ENCODE measurements at regions not wholly inside any gene's neighbourhood (a gene's known extent, or its start where the extent isn't known, plus 50 kb on each side); places are given as distances from the start of the nearest gene placed in this dataset.

- H3K4me3 ChIP-seq (ENCODE audit: low read depth, low read length), result no peak overlapping the region
- H3K27ac ChIP-seq, result no peak overlapping the region
- H3K4me2 ChIP-seq (ENCODE audit: low read length), result no peak overlapping the region
- H3K9ac ChIP-seq, result no peak overlapping the region
- no peaks in the 10 kb centered on the region for H3K4me1 ChIP-seq
- no peaks in the 10 kb centered on the region for H3K36me3 ChIP-seq (ENCODE audit: control insufficient read depth, insufficient read depth, low read length)
- H3K79me2 ChIP-seq, result no peaks in the 10 kb centered on the region
- H2AFZ ChIP-seq, result no peak overlapping the region
- no peaks in the 10 kb centered on the region for H3K27me3 ChIP-seq (ENCODE audit: control insufficient read depth, insufficient read depth, low read length)
- TF ChIP-seq CTCF (IDR thresholded peaks at IDR 0.05), result no peak
- no peaks in the 10 kb centered on the region for H3K9me3 ChIP-seq (ENCODE audit: control insufficient read depth, low read length)
Measured at GRCh38 chr19:30136611-30137195, 194.7 kb downstream of the URI1 start.

GRCh38 chr19:30137747-30138146, 195.7 kb downstream of the URI1 start:
- no peak overlapping the region for H3K4me3 ChIP-seq (ENCODE audit: low read depth, low read length)
- no peak overlapping the region for H3K4me2 ChIP-seq (ENCODE audit: low read length)
- H3K4me1 ChIP-seq, result no peaks in the 10 kb centered on the region
- TF ChIP-seq CTCF (IDR thresholded peaks at IDR 0.05), result no peak
- no peak overlapping the region for H3K9ac ChIP-seq
- H3K79me2 ChIP-seq, result no peaks in the 10 kb centered on the region
- no peaks in the 10 kb centered on the region for H3K27me3 ChIP-seq (ENCODE audit: control insufficient read depth, insufficient read depth, low read length)
- no peaks in the 10 kb centered on the region for H3K9me3 ChIP-seq (ENCODE audit: control insufficient read depth, low read length)
- H3K36me3 ChIP-seq (ENCODE audit: control insufficient read depth, insufficient read depth, low read length), result no peaks in the 10 kb centered on the region
- no peak overlapping the region for H3K27ac ChIP-seq
- H2AFZ ChIP-seq, result no peak overlapping the region

GRCh38 chr19:30144242-30144758, 202.3 kb downstream of the URI1 start:
- H3K79me2 ChIP-seq, result no peaks in the 10 kb centered on the region
- H3K36me3 ChIP-seq (ENCODE audit: control insufficient read depth, insufficient read depth, low read length), result no peaks in the 10 kb centered on the region
- no peaks in the 10 kb centered on the region for H3K4me1 ChIP-seq
- no peak overlapping the region for H3K4me3 ChIP-seq (ENCODE audit: low read depth, low read length)
- H3K4me2 ChIP-seq (ENCODE audit: low read length), result no peak overlapping the region
- no peaks in the 10 kb centered on the region for H3K9me3 ChIP-seq (ENCODE audit: control insufficient read depth, low read length)
- no peak overlapping the region for H2AFZ ChIP-seq
- H3K9ac ChIP-seq, result no peak overlapping the region
- TF ChIP-seq CTCF (IDR thresholded peaks at IDR 0.05), result no peak
- no peak overlapping the region for H3K27ac ChIP-seq
- no peaks in the 10 kb centered on the region for H3K27me3 ChIP-seq (ENCODE audit: control insufficient read depth, insufficient read depth, low read length)

GRCh38 chr19:30144802-30145201, 202.8 kb downstream of the URI1 start:
- H3K27me3 ChIP-seq (ENCODE audit: control insufficient read depth, insufficient read depth, low read length), result no peaks in the 10 kb centered on the region
- H3K79me2 ChIP-seq, result no peaks in the 10 kb centered on the region
- no peak overlapping the region for H2AFZ ChIP-seq
- H3K9me3 ChIP-seq (ENCODE audit: control insufficient read depth, low read length), result no peaks in the 10 kb centered on the region
- no peaks in the 10 kb centered on the region for H3K36me3 ChIP-seq (ENCODE audit: control insufficient read depth, insufficient read depth, low read length)
- no peak overlapping the region for H3K4me3 ChIP-seq (ENCODE audit: low read depth, low read length)
- TF ChIP-seq CTCF (IDR thresholded peaks at IDR 0.05), result no peak
- H3K27ac ChIP-seq, result no peak overlapping the region
- no peaks in the 10 kb centered on the region for H3K4me1 ChIP-seq
- no peak overlapping the region for H3K4me2 ChIP-seq (ENCODE audit: low read length)
- no peak overlapping the region for H3K9ac ChIP-seq

GRCh38 chr19:30145467-30145866, 203.4 kb downstream of the URI1 start:
- no peaks in the 10 kb centered on the region for H3K9me3 ChIP-seq (ENCODE audit: control insufficient read depth, low read length)
- H3K9ac ChIP-seq, result no peak overlapping the region

More at GRCh38 chr19:30145467-30145866, 203.4 kb downstream of the URI1 start:
- Histone ChIP-seq H3K4me2 (ENCODE audit: low read length) (no peak overlapping the region), H2AFZ (no peak overlapping the region), H3K27ac (no peak overlapping the region), H3K79me2 (no peaks in the 10 kb centered on the region), H3K27me3 (ENCODE audit: control insufficient read depth, insufficient read depth, low read length) (no peaks in the 10 kb centered on the region), H3K4me3 (ENCODE audit: low read depth, low read length) (no peak overlapping the region), H3K4me1 (no peaks in the 10 kb centered on the region), H3K36me3 (ENCODE audit: control insufficient read depth, insufficient read depth, low read length) (no peaks in the 10 kb centered on the region)
- TF ChIP-seq CTCF (IDR thresholded peaks at IDR 0.05), result no peak

Measured in parathyroid adenoma (tissue), 2 donors.